ENCODE measurements at regions not wholly inside any gene's neighbourhood (a gene's known extent, or its start where the extent isn't known, plus 50 kb on each side); places are given as distances from the start of the nearest gene placed in this dataset.

DNA sequence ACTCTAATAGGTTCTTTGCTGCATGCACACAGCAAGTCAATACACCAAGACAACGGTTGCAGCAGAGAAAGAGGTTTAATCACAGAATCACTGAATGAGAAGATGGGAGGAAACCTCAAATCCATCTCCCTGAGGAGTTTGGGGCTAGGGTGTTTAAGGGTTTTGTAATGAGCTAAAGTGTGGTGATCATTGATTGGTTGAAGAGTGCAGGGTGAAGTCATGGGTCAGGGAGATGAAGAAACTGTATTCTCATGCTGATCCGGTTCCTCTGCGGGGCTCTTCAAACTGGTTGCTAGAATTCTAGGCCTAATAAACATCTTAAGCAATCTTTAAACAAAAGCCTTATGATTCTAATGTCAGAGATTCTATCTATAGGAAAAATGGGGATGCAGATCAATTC is 432.5 kb upstream of the FAM47C start:
- intact Hi-C loops (cut with DNase I) = no loop called here
- H3K27ac ChIP-seq = no peak overlapping the region

DNA sequence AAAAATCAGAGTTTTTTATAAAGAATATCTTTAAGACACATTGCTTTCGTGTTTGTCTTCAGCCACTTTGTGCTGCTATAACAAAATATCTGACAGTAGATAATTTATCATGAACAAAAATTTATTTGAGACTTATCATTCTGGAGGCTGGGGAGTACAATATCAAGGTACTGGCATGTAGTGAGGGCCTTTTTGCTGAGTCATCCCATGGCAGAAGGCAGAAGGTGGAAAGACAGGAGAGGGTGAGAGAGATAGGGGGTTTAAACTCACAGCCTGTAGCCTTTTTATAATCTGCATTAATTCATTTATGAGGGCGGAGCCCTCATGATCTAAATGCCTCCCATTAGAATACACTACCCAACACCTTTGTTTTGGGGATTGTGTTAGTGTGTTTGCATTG is 431.2 kb upstream of the FAM47C start:
- DNase-seq = no peak
- Histone ChIP-seq H3K9me3 (no peaks in the 10 kb centered on the region), H3K27ac (no peak overlapping the region), H3K4me1 (no peaks in the 10 kb centered on the region), H3K36me3 (no peaks in the 10 kb centered on the region), H3K4me3 (replicated peaks in 1 of 3) (no peak overlapping the region), H3K27me3 (no peaks in the 10 kb centered on the region)
- WGBS, 2 donors = 94 to 95% methylated on average over 2 of the region's 2 CpGs
- intact Hi-C loops (cut with DNase I) = no loop called here
- TF ChIP-seq, protein P1, sequence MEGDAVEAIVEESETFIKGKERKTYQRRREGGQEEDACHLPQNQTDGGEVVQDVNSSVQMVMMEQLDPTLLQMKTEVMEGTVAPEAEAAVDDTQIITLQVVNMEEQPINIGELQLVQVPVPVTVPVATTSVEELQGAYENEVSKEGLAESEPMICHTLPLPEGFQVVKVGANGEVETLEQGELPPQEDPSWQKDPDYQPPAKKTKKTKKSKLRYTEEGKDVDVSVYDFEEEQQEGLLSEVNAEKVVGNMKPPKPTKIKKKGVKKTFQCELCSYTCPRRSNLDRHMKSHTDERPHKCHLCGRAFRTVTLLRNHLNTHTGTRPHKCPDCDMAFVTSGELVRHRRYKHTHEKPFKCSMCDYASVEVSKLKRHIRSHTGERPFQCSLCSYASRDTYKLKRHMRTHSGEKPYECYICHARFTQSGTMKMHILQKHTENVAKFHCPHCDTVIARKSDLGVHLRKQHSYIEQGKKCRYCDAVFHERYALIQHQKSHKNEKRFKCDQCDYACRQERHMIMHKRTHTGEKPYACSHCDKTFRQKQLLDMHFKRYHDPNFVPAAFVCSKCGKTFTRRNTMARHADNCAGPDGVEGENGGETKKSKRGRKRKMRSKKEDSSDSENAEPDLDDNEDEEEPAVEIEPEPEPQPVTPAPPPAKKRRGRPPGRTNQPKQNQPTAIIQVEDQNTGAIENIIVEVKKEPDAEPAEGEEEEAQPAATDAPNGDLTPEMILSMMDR (IDR thresholded peaks at IDR 0.05) = no peak
- no peak for TF ChIP-seq POLR2A (IDR thresholded peaks at IDR 0.05)

More for the DNA sequence above, 432.5 kb upstream of the FAM47C start:
- TF ChIP-seq, protein P1 (IDR thresholded peaks at IDR 0.05) = no peak
- no peak for TF ChIP-seq POLR2A (IDR thresholded peaks at IDR 0.05)
- 77 to 83% methylated on average over 3 of the region's 3 CpGs for WGBS, 2 donors
- Histone ChIP-seq H3K36me3 (no peaks in the 10 kb centered on the region), H3K9me3 (no peaks in the 10 kb centered on the region), H3K27me3 (no peaks in the 10 kb centered on the region), H3K4me3 (replicated peaks in 1 of 3) (no peak overlapping the region), H3K4me1 (no peaks in the 10 kb centered on the region)
- DNase-seq = no peak

DNA sequence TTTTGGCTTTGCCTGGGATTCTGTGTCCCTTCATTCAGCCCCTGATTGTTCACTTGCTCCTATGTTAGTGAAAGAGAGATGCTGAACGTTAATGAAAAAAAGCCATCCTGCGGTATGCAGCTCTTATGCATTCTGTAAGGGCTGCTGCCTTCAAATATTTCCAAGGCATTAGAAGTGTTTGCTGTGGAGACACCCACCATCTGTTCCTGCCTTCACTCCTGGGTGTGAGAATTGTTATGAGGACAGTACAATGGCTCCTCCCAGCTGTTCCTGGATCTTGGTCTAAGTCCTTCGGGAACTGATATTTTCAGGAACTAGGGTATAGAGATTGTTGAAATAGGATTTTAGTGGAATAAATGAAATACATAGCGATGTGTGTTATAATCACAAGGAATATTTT is 427.1 kb upstream of the FAM47C start:
- Histone ChIP-seq H3K36me3 (no peaks in the 10 kb centered on the region), H3K27me3 (no peaks in the 10 kb centered on the region), H3K27ac (no peak overlapping the region), H3K4me3 (replicated peaks in 1 of 3) (no peak overlapping the region), H3K4me1 (no peaks in the 10 kb centered on the region), H3K9me3 (no peaks in the 10 kb centered on the region)
- 85 to 88% methylated on average over 4 of the region's 4 CpGs for WGBS, 2 donors
- intact Hi-C loops (cut with DNase I) = no loop called here
- no peak for TF ChIP-seq POLR2A (IDR thresholded peaks at IDR 0.05)
- TF ChIP-seq, protein P1 (IDR thresholded peaks at IDR 0.05) = no peak
- DNase-seq = no peak

DNA sequence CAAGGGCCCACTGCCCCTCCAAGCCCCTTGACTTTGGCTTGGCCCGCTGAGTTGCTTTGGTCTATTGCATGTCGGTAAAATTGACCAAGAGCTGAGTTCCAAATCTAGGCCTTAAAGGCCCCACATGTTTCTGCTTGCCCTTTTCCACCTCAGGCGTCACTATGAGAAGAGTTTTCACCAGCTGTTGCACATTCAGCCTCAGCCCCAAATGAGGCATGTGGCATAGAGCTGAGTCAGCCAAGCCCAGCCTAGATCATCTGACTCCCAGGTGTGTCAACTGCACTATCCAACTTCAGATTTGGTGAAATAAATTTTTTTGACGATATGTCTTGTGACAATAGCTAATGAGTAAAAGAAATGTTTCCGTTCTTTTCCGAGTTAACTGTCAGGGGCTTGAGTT is 424.5 kb upstream of the FAM47C start:
- WGBS, 2 donors = 93 to 100% methylated on average over 4 to 6 of the region's 6 CpGs
- no peak overlapping the region for H3K4me3 ChIP-seq (replicated peaks in 1 of 3)
- intact Hi-C loops (cut with DNase I) = no loop called here
- H3K9me3 ChIP-seq = no peaks in the 10 kb centered on the region
- DNase-seq = no peak
- H3K27me3 ChIP-seq = no peaks in the 10 kb centered on the region
- no peak overlapping the region for H3K27ac ChIP-seq
- H3K4me1 ChIP-seq = no peaks in the 10 kb centered on the region
- no peak for TF ChIP-seq POLR2A (IDR thresholded peaks at IDR 0.05)
- TF ChIP-seq, protein P1 (IDR thresholded peaks at IDR 0.05) = no peak
- no peaks in the 10 kb centered on the region for H3K36me3 ChIP-seq

DNA sequence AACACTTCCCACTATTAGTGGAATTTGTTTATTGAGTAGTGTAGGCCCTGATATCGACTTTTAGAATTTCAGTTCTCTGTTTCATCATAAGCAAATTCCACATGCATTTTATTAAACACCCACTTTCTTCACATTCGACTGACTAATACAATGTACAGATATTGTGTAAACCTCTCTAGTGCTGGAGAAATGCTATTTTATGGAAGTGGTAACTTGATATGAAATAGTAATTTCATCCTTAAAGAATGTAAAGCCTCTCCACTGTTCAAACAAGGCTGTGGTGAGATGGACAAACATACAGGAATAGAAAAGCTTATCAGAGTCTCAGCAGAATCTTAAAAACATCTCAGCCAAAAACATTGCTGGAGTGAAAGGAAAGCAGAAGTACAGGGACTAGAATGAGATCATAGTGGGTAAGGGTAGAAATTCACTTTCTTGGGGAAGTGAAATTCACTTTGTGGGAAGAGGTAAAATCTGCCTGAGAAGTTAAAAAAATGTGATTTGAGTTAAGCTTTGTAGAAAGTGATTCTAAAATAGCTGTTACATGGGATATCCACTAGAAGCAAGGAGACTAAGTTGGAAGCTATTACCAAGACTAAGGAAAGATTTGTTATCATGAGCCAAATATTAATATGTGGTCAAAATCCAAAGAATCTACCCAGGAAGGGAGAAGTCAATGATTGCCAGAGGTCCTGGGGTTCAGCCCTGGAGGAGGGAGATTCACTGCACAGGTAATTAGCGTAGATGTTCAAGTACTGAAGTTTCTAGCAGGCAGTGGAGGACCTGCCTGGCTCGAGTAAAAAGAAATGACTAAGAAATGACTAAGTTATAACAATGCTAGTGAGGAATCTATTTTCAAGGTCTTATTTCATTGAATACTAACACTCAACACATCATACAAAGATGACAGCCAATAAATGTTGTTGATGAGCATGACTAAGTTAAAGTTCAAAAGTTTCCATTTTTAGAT is 398.3 kb upstream of the FAM47C start:
- no peaks in the 10 kb centered on the region for H3K36me3 ChIP-seq
- H3K4me1 ChIP-seq = no peaks in the 10 kb centered on the region
- WGBS, 2 donors = 73 to 85% methylated on average over 4 of the region's 4 CpGs
- intact Hi-C loops (cut with DNase I) = no loop called here
- H3K4me3 ChIP-seq (replicated peaks in 1 of 3) = no peak overlapping the region
- no peak for DNase-seq
- no peaks in the 10 kb centered on the region for H3K9me3 ChIP-seq
- TF ChIP-seq, protein P1 (IDR thresholded peaks at IDR 0.05) = no peak
- no peak for TF ChIP-seq POLR2A (IDR thresholded peaks at IDR 0.05)
- H3K27me3 ChIP-seq = no peaks in the 10 kb centered on the region
- no peak overlapping the region for H3K27ac ChIP-seq

Measured in thyroid gland (tissue), 4 donors.